PC-3 (cell line): ENCODE measurements at regions not wholly inside any gene's neighbourhood (a gene's known extent, or its start where the extent isn't known, plus 50 kb on each side); places are given as distances from the start of the nearest gene placed in this dataset.
"Not testable (repeated sequence)": the region's sequence is repeated elsewhere in the genome, so short reads cannot be mapped to it uniquely, and the experiment has no call there.

Experiments used
- ATAC-seq: fragments of 200-7000 bp; cut with Tn5 transposase; 2 replicates; pipeline ENCODE4 v1.9.1; 2020; ENCODE audit warnings: mild to moderate bottlenecking, moderate library complexity
- BruUV-seq: library from RNA; stranded (reverse); fragments of 400-500 nt; replicated peaks from 2 replicates; lab custom pipeline; 2021; lab: Mats Ljungman, UMichigan
- CTCF ChIA-PET: fragments of 300-600 bp; sonication (Branson Sonifier 250); formaldehyde crosslinking; loops from one replicate; lab custom pipeline; 2022; ENCODE audit warnings: antibody characterized with exemption; lab: Charles Lee
- POLR2A ChIA-PET: fragments of 300-600 bp; sonication (Branson Sonifier 250); formaldehyde crosslinking; loops from one replicate; lab custom pipeline; 2022; ENCODE audit warnings: antibody characterized with exemption; ENCODE audit not compliant: unreplicated experiment; lab: Charles Lee
- DNase-seq: peaks from one replicate; pipeline ENCODE4 v3.0.0-alpha.2; 2015
- H2AFZ ChIP-seq: fragments of 300-600 bp; sonication (generic); 2 replicates; pipeline ENCODE4 v1.6.0; 2016; ENCODE audit warnings: antibody characterized with exemption, low read length
- H3F3A ChIP-seq: fragments of 300-600 bp; sonication (generic); one replicate; pipeline ENCODE4 v1.6.0; 2017; ENCODE audit warnings: antibody characterized with exemption, low read length, control low read depth, mild to moderate bottlenecking; ENCODE audit not compliant: unreplicated experiment
- H3K27ac ChIP-seq: fragments of 300-600 bp; sonication (generic); 2 replicates; pipeline ENCODE4 v1.5.1; 2016; ENCODE audit warnings: mild to moderate bottlenecking, low read length
- H3K27me3 ChIP-seq: fragments of 300-600 bp; sonication (generic); 2 replicates; pipeline ENCODE4 v1.6.1; 2016; ENCODE audit warnings: low read length, mixed read lengths
- H3K36me3 ChIP-seq: fragments of 300-600 bp; sonication (generic); 2 replicates; pipeline ENCODE4 v1.6.1; 2016; ENCODE audit warnings: low read depth, mixed run types, low read length, mixed read lengths
- H3K4me1 ChIP-seq: fragments of 300-600 bp; sonication (generic); 2 replicates; pipeline ENCODE4 v1.5.1; 2016; ENCODE audit warnings: low read length; ENCODE audit not compliant: insufficient read depth
- H3K4me2 ChIP-seq: fragments of 300-600 bp; sonication (generic); 2 replicates; pipeline ENCODE4 v1.6.0; 2016; ENCODE audit warnings: low read length
- H3K4me3 ChIP-seq: fragments of 300-600 bp; sonication (generic); 2 replicates; pipeline ENCODE4 v1.5.1; 2016; ENCODE audit warnings: mild to moderate bottlenecking, low read length, mixed read lengths
- H3K79me2 ChIP-seq: fragments of 300-600 bp; sonication (generic); 2 replicates; pipeline ENCODE4 v1.6.1; 2017; ENCODE audit warnings: low read length, mixed read lengths
- H3K9ac ChIP-seq: fragments of 300-600 bp; sonication (generic); 2 replicates; pipeline ENCODE4 v1.6.0; 2016; ENCODE audit warnings: mild to moderate bottlenecking, low read length
- H3K9me2 ChIP-seq: fragments of 300-600 bp; sonication (generic); replicated peaks from 2 replicates; pipeline ENCODE4 v1.6.1; 2016; ENCODE audit warnings: mixed run types, low read length, mixed read lengths
- H3K9me3 ChIP-seq: fragments of 300-600 bp; sonication (generic); 2 replicates; pipeline ENCODE4 v1.6.1; 2016; ENCODE audit warnings: low read length, mixed read lengths
- H4K20me1 ChIP-seq: fragments of 300-600 bp; sonication (generic); 2 replicates; pipeline ENCODE4 v1.6.1; 2016; ENCODE audit warnings: low read length, mixed read lengths
- EZH2 ChIP-seq: fragments of 300-600 bp; sonication (generic); IDR thresholded peaks from one replicate; pipeline ENCODE4 v1.6.1; 2017; ENCODE audit warnings: antibody characterized with exemption, mild to moderate bottlenecking, low read length; ENCODE audit not compliant: unreplicated experiment
- EZH2phosphoT487 ChIP-seq: fragments of 300-600 bp; sonication (generic); IDR thresholded peaks from 2 replicates; pipeline ENCODE4 v1.6.1; 2018; ENCODE audit warnings: mild to moderate bottlenecking, antibody characterized with exemption, low read length, borderline replicate concordance
- intact Hi-C: fragments of 100-400 bp; cut with micrococcal nuclease; formaldehyde crosslinking; loops from 2 replicates; pipeline ENCODE4 v1.9.0; 2023
- TF ChIP-seq, protein P1 (sequence below): fragments of 300-600 bp; sonication (generic); conservative IDR thresholded peaks from 2 replicates; pipeline ENCODE4 v1.5.1; 2017; ENCODE audit warnings: antibody characterized with exemption, low read depth, mild to moderate bottlenecking, low read length

DNA sequence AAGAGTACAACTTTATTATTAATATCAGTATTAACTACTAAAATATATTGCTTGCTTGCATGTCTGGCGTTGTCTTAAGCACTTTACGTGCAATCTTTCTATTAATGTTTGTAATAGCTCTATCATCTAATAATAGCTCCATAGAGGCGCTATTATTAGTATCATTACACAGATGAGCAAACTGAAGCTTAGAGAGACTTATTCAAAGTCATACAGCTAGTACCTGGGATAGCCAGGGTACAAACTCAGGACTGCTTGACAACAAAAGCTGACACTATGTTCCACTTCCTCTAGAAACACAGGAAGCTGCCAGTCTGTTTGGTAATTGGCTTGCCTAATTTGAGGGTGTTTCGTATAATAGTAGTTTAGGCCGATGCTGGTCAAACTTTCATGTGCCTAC lies 523.2 kb downstream of the RMST start:
- CTCF ChIA-PET, result no interaction called here
- Histone ChIP-seq H3K27ac (no peak overlapping the region), H3K9ac (no peak overlapping the region), H3F3A (no peaks in the 10 kb centered on the region), H3K9me2 (no peaks in the 10 kb centered on the region), H3K4me3 (no peak overlapping the region), H3K4me1 (no peaks in the 10 kb centered on the region), H4K20me1 (no peaks in the 10 kb centered on the region), H3K27me3 (0 out of 2 replicates have a peak, but pooled peaks cover 2% of the 10 kb centered on the region), H3K79me2 (no peaks in the 10 kb centered on the region), H2AFZ (no peak overlapping the region), H3K36me3 (no peaks in the 10 kb centered on the region), H3K4me2 (no peak overlapping the region), H3K9me3 (no peaks in the 10 kb centered on the region)
- POLR2A ChIA-PET, result no interaction called here
- BruUV-seq, result no TSS peak
- DNase-seq (no peak), ATAC-seq (no peak)
- no peak for TF ChIP-seq EZH2phosphoT487
- TF ChIP-seq, protein P1, sequence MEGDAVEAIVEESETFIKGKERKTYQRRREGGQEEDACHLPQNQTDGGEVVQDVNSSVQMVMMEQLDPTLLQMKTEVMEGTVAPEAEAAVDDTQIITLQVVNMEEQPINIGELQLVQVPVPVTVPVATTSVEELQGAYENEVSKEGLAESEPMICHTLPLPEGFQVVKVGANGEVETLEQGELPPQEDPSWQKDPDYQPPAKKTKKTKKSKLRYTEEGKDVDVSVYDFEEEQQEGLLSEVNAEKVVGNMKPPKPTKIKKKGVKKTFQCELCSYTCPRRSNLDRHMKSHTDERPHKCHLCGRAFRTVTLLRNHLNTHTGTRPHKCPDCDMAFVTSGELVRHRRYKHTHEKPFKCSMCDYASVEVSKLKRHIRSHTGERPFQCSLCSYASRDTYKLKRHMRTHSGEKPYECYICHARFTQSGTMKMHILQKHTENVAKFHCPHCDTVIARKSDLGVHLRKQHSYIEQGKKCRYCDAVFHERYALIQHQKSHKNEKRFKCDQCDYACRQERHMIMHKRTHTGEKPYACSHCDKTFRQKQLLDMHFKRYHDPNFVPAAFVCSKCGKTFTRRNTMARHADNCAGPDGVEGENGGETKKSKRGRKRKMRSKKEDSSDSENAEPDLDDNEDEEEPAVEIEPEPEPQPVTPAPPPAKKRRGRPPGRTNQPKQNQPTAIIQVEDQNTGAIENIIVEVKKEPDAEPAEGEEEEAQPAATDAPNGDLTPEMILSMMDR, result no peak
- TF ChIP-seq EZH2, result no peak
- intact Hi-C loops, result no loop called here

DNA sequence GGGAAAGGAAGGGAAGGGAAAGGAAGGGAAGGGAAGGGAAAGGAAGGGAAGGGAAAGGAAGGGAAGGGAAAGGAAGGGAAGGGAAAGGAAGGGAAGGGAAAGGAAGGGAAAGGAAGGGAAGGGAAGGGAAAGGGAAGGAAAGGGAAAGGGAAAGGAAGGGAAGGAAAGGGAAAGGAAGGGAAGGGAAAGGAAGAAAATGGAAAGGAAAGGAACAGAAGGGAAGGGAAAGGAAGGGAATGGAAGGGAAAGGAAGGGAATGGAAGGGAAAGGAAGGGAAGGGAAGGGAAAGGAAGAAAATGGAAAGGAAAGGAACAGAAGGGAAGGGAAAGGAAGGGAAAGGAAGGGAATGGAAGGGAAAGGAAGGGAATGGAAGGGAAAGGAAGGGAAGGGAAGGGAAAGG lies 526.0 kb downstream of the RMST start:
- H3K9ac ChIP-seq, H3K4me1 ChIP-seq, H3K9me2 ChIP-seq, H3K9me3 ChIP-seq, POLR2A ChIA-PET, H3K36me3 ChIP-seq, H3K27ac ChIP-seq, BruUV-seq, CTCF ChIA-PET, H3K27me3 ChIP-seq, H2AFZ ChIP-seq, H3K4me3 ChIP-seq, DNase-seq, ATAC-seq, H4K20me1 ChIP-seq, H3K4me2 ChIP-seq, H3F3A ChIP-seq, intact Hi-C loops, H3K79me2 ChIP-seq: not testable (repeated sequence)

DNA sequence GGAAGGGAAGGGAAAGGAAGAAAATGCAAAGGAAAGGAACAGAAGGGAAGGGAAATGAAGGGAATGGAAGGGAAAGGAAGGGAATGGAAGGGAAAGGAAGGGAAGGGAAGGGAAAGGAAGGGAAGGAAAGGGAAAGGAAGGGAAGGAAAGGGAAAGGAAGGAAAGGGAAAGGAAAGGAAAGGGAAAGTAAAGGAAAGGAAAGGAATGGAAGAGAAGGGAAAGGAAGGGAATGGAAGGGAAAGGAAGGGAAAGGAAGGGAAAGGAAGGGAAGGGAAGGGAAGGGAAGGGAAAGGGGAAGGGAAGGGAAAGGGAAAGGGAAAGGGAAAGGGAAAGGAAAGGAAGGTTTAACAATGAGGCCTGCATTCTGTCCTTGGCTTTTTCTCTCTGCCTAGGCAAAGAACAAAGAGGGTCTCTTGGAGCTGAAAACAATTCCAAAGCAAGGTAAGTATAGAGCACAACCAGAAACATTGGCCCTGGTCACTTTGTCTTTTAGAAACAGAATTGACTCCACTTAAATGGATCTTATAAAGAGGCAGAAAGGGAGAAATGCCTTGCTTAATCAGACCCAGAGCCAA lies 525.9 kb upstream of the TMPO start:
- POLR2A ChIA-PET, result no interaction called here
- no peaks in the 10 kb centered on the region for H3K9me3 ChIP-seq
- CTCF ChIA-PET, result no interaction called here
- ATAC-seq (no peak), DNase-seq (no peak)
- no peak overlapping the region for H2AFZ ChIP-seq
- no peak overlapping the region for H3K27ac ChIP-seq
- no peak overlapping the region for H3K9ac ChIP-seq
- H3K36me3 ChIP-seq, result no peaks in the 10 kb centered on the region
- H3K79me2 ChIP-seq, result no peaks in the 10 kb centered on the region
- intact Hi-C loops, result no loop called here
- H3K27me3 ChIP-seq, result 0 out of 2 replicates have a peak, but pooled peaks cover 2% of the 10 kb centered on the region
- H3K9me2 ChIP-seq, result no peaks in the 10 kb centered on the region
- TF ChIP-seq EZH2 (no peak), EZH2phosphoT487 (no peak)
- TF ChIP-seq, protein P1, result no peak
- H3F3A ChIP-seq, result no peaks in the 10 kb centered on the region
- no TSS peak for BruUV-seq
- H3K4me2 ChIP-seq, result no peak overlapping the region
- H3K4me1 ChIP-seq, result no peaks in the 10 kb centered on the region
- H3K4me3 ChIP-seq, result no peak overlapping the region
- H4K20me1 ChIP-seq, result no peaks in the 10 kb centered on the region
